ENCODE measurements at regions not wholly inside any gene's neighbourhood (a gene's known extent, or its start where the extent isn't known, plus 50 kb on each side); places are given as distances from the start of the nearest gene placed in this dataset.

DNA sequence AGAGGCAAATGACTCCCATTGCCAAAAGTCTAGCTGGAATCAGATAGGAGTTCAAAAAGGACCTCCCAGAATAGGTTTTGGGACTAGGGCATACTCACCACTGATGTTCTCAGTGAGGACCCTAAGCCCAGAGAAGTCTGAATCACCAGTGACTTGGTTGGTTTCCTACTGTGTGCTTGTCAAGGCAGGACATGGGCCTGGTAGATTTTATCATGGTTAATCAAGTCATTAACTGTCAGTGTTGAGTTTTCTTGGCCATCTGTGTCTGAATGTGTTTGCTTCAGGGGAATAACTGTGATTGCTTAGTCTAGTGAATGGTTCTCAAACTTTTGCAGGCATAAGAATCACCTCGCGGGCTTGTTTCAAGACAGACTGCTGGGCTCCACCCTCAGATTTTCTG, 99.0 kb upstream of the GDNF start:
- DNase-seq (ENCODE audit: low read depth), result no peak

DNA sequence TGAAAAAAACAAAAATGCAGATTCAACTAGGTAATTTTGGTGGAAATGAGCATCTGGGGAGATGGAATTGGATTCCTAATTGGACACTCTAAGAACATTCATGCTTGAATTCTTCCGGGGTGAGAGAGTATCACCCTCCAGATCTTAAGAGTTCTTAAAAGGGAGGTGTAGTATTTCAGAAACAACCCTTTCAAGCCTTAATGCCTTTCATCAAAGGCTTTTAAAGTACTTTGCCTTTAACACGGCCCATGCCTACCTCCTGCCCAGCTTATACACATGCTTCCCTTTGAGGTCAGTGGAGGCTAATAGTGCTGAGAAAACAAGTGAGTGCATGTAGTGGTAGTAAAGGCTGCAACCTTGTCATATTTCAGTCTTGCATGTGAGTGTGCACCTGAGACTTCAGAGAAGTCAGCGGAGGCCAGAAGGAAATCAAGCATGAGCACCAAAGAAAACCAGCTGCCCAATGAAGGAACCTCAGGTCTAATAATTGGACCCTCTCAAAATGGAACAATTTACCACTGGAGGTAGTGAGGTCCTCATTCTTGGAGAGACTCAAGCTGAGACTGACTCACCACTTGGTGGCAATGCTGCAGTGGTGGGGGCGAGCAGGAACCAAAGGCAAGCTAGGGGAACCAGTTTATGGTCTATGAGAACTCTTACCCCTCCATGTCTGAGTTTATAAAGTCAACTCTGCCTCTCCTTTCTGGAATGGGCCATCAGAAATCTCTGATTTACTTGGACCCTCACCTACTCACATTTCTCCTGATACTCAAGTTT, 98.4 kb upstream of the GDNF start:
- DNase-seq (ENCODE audit: low read depth), result no peak
- TF ChIP-seq, protein P1, sequence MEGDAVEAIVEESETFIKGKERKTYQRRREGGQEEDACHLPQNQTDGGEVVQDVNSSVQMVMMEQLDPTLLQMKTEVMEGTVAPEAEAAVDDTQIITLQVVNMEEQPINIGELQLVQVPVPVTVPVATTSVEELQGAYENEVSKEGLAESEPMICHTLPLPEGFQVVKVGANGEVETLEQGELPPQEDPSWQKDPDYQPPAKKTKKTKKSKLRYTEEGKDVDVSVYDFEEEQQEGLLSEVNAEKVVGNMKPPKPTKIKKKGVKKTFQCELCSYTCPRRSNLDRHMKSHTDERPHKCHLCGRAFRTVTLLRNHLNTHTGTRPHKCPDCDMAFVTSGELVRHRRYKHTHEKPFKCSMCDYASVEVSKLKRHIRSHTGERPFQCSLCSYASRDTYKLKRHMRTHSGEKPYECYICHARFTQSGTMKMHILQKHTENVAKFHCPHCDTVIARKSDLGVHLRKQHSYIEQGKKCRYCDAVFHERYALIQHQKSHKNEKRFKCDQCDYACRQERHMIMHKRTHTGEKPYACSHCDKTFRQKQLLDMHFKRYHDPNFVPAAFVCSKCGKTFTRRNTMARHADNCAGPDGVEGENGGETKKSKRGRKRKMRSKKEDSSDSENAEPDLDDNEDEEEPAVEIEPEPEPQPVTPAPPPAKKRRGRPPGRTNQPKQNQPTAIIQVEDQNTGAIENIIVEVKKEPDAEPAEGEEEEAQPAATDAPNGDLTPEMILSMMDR (IDR thresholded peaks at IDR 0.05; ENCODE audit: low read depth, low read length), result no peak
- TF ChIP-seq, protein P2, sequence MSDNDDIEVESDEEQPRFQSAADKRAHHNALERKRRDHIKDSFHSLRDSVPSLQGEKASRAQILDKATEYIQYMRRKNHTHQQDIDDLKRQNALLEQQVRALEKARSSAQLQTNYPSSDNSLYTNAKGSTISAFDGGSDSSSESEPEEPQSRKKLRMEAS (IDR thresholded peaks at IDR 0.05; ENCODE audit: low read depth, low read length), result no peak
- TF ChIP-seq MYC (IDR thresholded peaks at IDR 0.05; ENCODE audit: low read depth, low read length), result no peak
- TF ChIP-seq POLR2A (IDR thresholded peaks at IDR 0.05; ENCODE audit: extremely low read depth, insufficient read length), result no peak
- no peak overlapping the region for H3K4me3 ChIP-seq (ENCODE audit: low read depth, low read length)

More for the DNA sequence above, 99.0 kb upstream of the GDNF start:
- TF ChIP-seq, protein P1 (IDR thresholded peaks at IDR 0.05; ENCODE audit: low read depth, low read length), result no peak
- no peak for TF ChIP-seq MYC (IDR thresholded peaks at IDR 0.05; ENCODE audit: low read depth, low read length)
- no peak for TF ChIP-seq POLR2A (IDR thresholded peaks at IDR 0.05; ENCODE audit: extremely low read depth, insufficient read length)
- TF ChIP-seq, protein P2 (IDR thresholded peaks at IDR 0.05; ENCODE audit: low read depth, low read length), result no peak
- H3K4me3 ChIP-seq (ENCODE audit: low read depth, low read length), result no peak overlapping the region

DNA sequence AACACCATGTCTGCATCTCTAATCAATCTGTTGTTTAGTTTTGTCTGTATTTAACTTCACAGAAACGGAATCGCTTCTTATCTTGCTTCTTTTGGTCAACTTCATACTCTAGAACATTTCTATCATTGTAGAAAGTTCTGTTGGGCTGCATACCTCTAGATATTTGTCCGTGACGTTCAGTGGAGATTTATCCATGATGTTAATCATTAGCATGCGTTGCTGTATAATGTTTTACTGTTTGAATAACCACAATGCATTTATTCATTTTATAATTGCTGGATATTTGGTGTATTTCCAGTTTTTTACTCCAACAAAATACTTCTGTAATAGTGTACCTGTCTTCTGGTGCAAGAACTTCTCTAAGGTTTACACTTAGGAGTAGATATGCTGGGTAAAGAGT, 96.2 kb upstream of the GDNF start:
- no peak for DNase-seq (ENCODE audit: low read depth)
- H3K4me3 ChIP-seq (ENCODE audit: low read depth, low read length), result no peak overlapping the region
- TF ChIP-seq MYC (IDR thresholded peaks at IDR 0.05; ENCODE audit: low read depth, low read length) (no peak), POLR2A (IDR thresholded peaks at IDR 0.05; ENCODE audit: extremely low read depth, insufficient read length) (no peak)
- TF ChIP-seq, protein P1 (IDR thresholded peaks at IDR 0.05; ENCODE audit: low read depth, low read length), result no peak
- TF ChIP-seq, protein P2 (IDR thresholded peaks at IDR 0.05; ENCODE audit: low read depth, low read length), result no peak

DNA sequence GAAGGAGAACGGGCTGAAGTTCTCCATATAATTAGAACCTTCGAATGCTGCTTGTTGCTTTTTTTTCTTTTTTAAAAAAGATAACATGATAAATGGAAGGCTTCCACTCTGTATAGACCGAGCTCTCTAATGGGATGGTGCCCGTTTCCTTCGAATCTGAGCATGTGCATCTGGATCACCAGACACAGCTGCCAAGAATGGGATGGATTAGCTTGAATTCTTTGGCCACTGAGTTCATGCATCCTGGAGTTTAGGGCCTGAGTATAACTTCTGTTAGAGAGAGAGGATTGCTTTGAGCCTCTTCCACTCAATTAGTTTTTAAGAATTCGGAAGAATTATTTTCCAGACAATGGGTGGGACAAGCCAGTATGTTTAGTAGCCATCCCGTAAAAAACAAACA, 93.7 kb upstream of the GDNF start:
- no peak for DNase-seq (ENCODE audit: low read depth)
- TF ChIP-seq, protein P1 (IDR thresholded peaks at IDR 0.05; ENCODE audit: low read depth, low read length), result no peak
- TF ChIP-seq, protein P2 (IDR thresholded peaks at IDR 0.05; ENCODE audit: low read depth, low read length), result no peak
- TF ChIP-seq MYC (IDR thresholded peaks at IDR 0.05; ENCODE audit: low read depth, low read length) (no peak), POLR2A (IDR thresholded peaks at IDR 0.05; ENCODE audit: extremely low read depth, insufficient read length) (no peak)
- no peak overlapping the region for H3K4me3 ChIP-seq (ENCODE audit: low read depth, low read length)

DNA sequence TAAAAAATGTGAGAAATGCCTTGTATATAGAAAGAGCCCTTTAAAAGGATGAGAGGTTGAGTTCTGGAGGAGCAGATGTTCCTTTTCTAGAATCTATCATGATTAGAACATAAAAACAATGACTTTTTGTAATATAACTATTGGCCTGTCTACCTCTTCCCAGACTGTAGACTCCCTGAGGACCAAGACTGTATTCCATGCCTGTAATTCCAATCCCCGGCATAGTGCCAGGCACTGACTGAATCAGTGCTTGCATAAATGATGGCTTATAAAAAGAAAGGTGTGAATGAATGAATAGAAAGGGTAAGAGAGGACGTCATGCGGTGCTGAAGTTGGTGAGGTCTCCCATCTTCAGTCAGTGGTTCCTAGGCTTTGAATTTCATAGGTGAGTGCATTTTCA, 92.6 kb upstream of the GDNF start:
- H3K4me3 ChIP-seq (ENCODE audit: low read depth, low read length), result no peak overlapping the region
- TF ChIP-seq, protein P1 (IDR thresholded peaks at IDR 0.05; ENCODE audit: low read depth, low read length), result no peak
- TF ChIP-seq POLR2A (IDR thresholded peaks at IDR 0.05; ENCODE audit: extremely low read depth, insufficient read length), result no peak
- TF ChIP-seq, protein P2 (IDR thresholded peaks at IDR 0.05; ENCODE audit: low read depth, low read length), result no peak
- TF ChIP-seq MYC (IDR thresholded peaks at IDR 0.05; ENCODE audit: low read depth, low read length), result no peak
- DNase-seq (ENCODE audit: low read depth), result no peak
